NB4 (cell line): ENCODE measurements at regions not wholly inside any gene's neighbourhood (a gene's known extent, or its start where the extent isn't known, plus 50 kb on each side); places are given as distances from the start of the nearest gene placed in this dataset.

Source experiments
- CTCF ChIP-seq: IDR thresholded peaks from one replicate; pipeline ENCODE4 v1.5.1; 2012; ENCODE audit warnings: low read depth, low read length
- MAX ChIP-seq: IDR thresholded peaks from 2 replicates; pipeline ENCODE4 v1.6.1; 2011; ENCODE audit warnings: low read depth, low read length
- MYC ChIP-seq: IDR thresholded peaks from 2 replicates; pipeline ENCODE4 v1.6.1; 2011; ENCODE audit warnings: low read depth, low read length
- POLR2A ChIP-seq: IDR thresholded peaks from 2 replicates; pipeline ENCODE4 v1.6.1; 2011; ENCODE audit warnings: mild to moderate bottlenecking; ENCODE audit not compliant: insufficient read length; ENCODE audit errors: extremely low read depth

- no peak for TF ChIP-seq CTCF
- no peak for TF ChIP-seq POLR2A
- no peak for TF ChIP-seq MAX
- TF ChIP-seq MYC = no peak
Observed at GRCh38 chr4:166312166-166312565, 439.1 kb downstream of the TLL1 start.
